ENCODE measurements at regions not wholly inside any gene's neighbourhood (a gene's known extent, or its start where the extent isn't known, plus 50 kb on each side); places are given as distances from the start of the nearest gene placed in this dataset.

GRCh38 chr6:19002976-19003560, 615.9 kb downstream of the RNF144B start:
- no peak for ATAC-seq (ENCODE audit: poor library complexity)
- ChIA-PET CTCF (no interaction called here), POLR2A (no interaction called here)
- Histone ChIP-seq H3K4me3 (ENCODE audit: low read length) (no peak overlapping the region), H3K4me1 (ENCODE audit: insufficient read depth, low read length) (no peaks in the 10 kb centered on the region), H3K9me3 (ENCODE audit: control insufficient read depth in 1 of 2, insufficient read depth in 1 of 2, low read length in 2 of 2) (peaks cover 0 to 8% of the 10 kb centered on the region in 2 experiments), H3K27me3 (ENCODE audit: control insufficient read depth in 1 of 2, insufficient read depth in 2 of 2, low read length in 2 of 2) (no peaks in the 10 kb centered on the region), H3K36me3 (ENCODE audit: insufficient read depth, low read length) (no peaks in the 10 kb centered on the region), H3K27ac (ENCODE audit: low read depth in 1 of 2, low read length in 2 of 2) (no peak overlapping the region)
- Mint-ChIP-seq H3K9me3 (peaks cover 2% of the 10 kb centered on the region), H3K27ac (no peak overlapping the region), H3K4me3 (no peak overlapping the region), H3K4me1 (ENCODE audit: low read depth) (no peaks in the 10 kb centered on the region), H3K36me3 (ENCODE audit: low read depth) (no peaks in the 10 kb centered on the region), H3K27me3 (no peaks in the 10 kb centered on the region)
- no peak for TF ChIP-seq CTCF (IDR thresholded peaks at IDR 0.05)
- intact Hi-C loops (cut with DNase I, micrococcal nuclease): no loop called here
- no peak for DNase-seq

- no peak for ATAC-seq (ENCODE audit: poor library complexity)
- Mint-ChIP-seq H3K27ac (no peak overlapping the region), H3K4me1 (ENCODE audit: low read depth) (no peaks in the 10 kb centered on the region), H3K4me3 (no peak overlapping the region), H3K27me3 (no peaks in the 10 kb centered on the region), H3K9me3 (no peaks in the 10 kb centered on the region), H3K36me3 (ENCODE audit: low read depth) (no peaks in the 10 kb centered on the region)
- peaks cover 0 to 8% of the 10 kb centered on the region in 2 experiments for H3K9me3 ChIP-seq (ENCODE audit: control insufficient read depth in 1 of 2, insufficient read depth in 1 of 2, low read length in 2 of 2)
- no peak for DNase-seq
- no peak for TF ChIP-seq CTCF (IDR thresholded peaks at IDR 0.05)
- no peaks in the 10 kb centered on the region for H3K4me1 ChIP-seq (ENCODE audit: insufficient read depth, low read length)
- no peak overlapping the region for H3K4me3 ChIP-seq (ENCODE audit: low read length)
- ChIA-PET CTCF (no interaction called here), POLR2A (no interaction called here)
- intact Hi-C loops (cut with DNase I, micrococcal nuclease): no loop called here
- H3K36me3 ChIP-seq (ENCODE audit: insufficient read depth, low read length): no peaks in the 10 kb centered on the region
- H3K27me3 ChIP-seq (ENCODE audit: control insufficient read depth in 1 of 2, insufficient read depth in 2 of 2, low read length in 2 of 2): no peaks in the 10 kb centered on the region
- H3K27ac ChIP-seq (ENCODE audit: low read depth in 1 of 2, low read length in 2 of 2): no peak overlapping the region
These were observed 617.0 kb downstream of the RNF144B start for GRCh38 chr6:19004176-19004575.

- POLR2A ChIA-PET: no interaction called here
- H3K27ac ChIP-seq (ENCODE audit: low read depth in 1 of 2, low read length in 2 of 2): no peak overlapping the region
- H3K27me3 ChIP-seq (ENCODE audit: control insufficient read depth in 1 of 2, insufficient read depth in 2 of 2, low read length in 2 of 2): no peaks in the 10 kb centered on the region
- CTCF ChIA-PET: no interaction called here
- no peak for ATAC-seq (ENCODE audit: poor library complexity)
- Mint-ChIP-seq H3K36me3 (ENCODE audit: low read depth) (no peaks in the 10 kb centered on the region), H3K4me1 (ENCODE audit: low read depth) (no peaks in the 10 kb centered on the region), H3K27ac (no peak overlapping the region), H3K9me3 (no peaks in the 10 kb centered on the region), H3K4me3 (no peak overlapping the region), H3K27me3 (no peaks in the 10 kb centered on the region)
- no peaks in the 10 kb centered on the region for H3K36me3 ChIP-seq (ENCODE audit: insufficient read depth, low read length)
- H3K4me1 ChIP-seq (ENCODE audit: insufficient read depth, low read length): no peaks in the 10 kb centered on the region
- intact Hi-C loops (cut with DNase I, micrococcal nuclease): no loop called here
- peaks cover 0 to 8% of the 10 kb centered on the region in 2 experiments for H3K9me3 ChIP-seq (ENCODE audit: control insufficient read depth in 1 of 2, insufficient read depth in 1 of 2, low read length in 2 of 2)
- no peak for TF ChIP-seq CTCF (IDR thresholded peaks at IDR 0.05)
- no peak for DNase-seq
- no peak overlapping the region for H3K4me3 ChIP-seq (ENCODE audit: low read length)
These were observed 622.6 kb downstream of the RNF144B start for GRCh38 chr6:19009769-19010168.

Data from CD4-positive, alpha-beta T cell (primary cell).